ENCODE measurements at regions not wholly inside any gene's neighbourhood (a gene's known extent, or its start where the extent isn't known, plus 50 kb on each side); places are given as distances from the start of the nearest gene placed in this dataset.

DNA sequence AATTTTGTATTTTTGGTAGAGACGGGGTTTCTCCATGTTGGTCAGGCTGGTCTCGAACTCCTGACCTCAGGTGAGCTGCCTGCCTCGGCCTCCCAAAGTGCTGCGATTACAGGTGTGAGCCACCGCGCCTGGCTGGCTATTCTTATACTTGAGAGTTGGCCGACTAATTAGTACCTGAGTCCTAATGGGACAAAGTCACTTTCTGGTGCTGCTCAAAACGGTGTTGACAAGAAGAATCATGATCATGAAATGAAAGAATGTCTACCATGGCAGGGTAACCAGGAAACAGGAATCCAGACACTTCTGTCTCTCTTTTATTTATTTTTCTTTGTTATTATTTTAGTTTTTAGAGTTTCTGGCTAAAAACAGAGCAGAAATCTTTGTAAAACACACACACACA, 54.7 kb upstream of the RAB6D start:
- BruUV-seq (replicated peaks), result no TSS peak
- no peaks in the 10 kb centered on the region for H4K20me1 ChIP-seq (ENCODE audit: low read length)
- no peak overlapping the region for H3K4me3 ChIP-seq (ENCODE audit: low read length)
- no peak overlapping the region for H3K4me2 ChIP-seq (ENCODE audit: low read length)
- H3K27me3 ChIP-seq (ENCODE audit: low read length), result peaks cover 73% of the 10 kb centered on the region
- ChIA-PET CTCF (no interaction called here), POLR2A (ENCODE audit: unreplicated experiment) (no interaction called here)
- no peak overlapping the region for H3K9ac ChIP-seq (ENCODE audit: low read length)
- no peaks in the 10 kb centered on the region for H3K9me3 ChIP-seq (ENCODE audit: low read length)
- ATAC-seq (no peak), DNase-seq (no peak)
- H3K79me2 ChIP-seq (ENCODE audit: low read length), result no peaks in the 10 kb centered on the region
- intact Hi-C loops (cut with micrococcal nuclease), result loop anchor here (10.0 kb wide), 1 partner anchor 126 kb away; no protein-coding TSS in a partner anchor
- H3K36me3 ChIP-seq (ENCODE audit: low read depth, low read length), result no peaks in the 10 kb centered on the region
- H2AFZ ChIP-seq (ENCODE audit: low read length), result no peak overlapping the region
- H3K4me1 ChIP-seq (ENCODE audit: insufficient read depth, low read length), result no peaks in the 10 kb centered on the region
- H3K9me2 ChIP-seq (replicated peaks; ENCODE audit: low read length), result no peaks in the 10 kb centered on the region
- no peaks in the 10 kb centered on the region for H3F3A ChIP-seq (ENCODE audit: low read length, unreplicated experiment)
- no peak overlapping the region for H3K27ac ChIP-seq (ENCODE audit: low read length)
- TF ChIP-seq EZH2phosphoT487 (IDR thresholded peaks at IDR 0.05; ENCODE audit: borderline replicate concordance, low read length), result no peak
- TF ChIP-seq CTCF (conservative IDR thresholded peaks at IDR 0.05; ENCODE audit: low read depth, low read length), result no peak
- no peak for TF ChIP-seq EZH2 (IDR thresholded peaks at IDR 0.05; ENCODE audit: low read length, unreplicated experiment)

DNA sequence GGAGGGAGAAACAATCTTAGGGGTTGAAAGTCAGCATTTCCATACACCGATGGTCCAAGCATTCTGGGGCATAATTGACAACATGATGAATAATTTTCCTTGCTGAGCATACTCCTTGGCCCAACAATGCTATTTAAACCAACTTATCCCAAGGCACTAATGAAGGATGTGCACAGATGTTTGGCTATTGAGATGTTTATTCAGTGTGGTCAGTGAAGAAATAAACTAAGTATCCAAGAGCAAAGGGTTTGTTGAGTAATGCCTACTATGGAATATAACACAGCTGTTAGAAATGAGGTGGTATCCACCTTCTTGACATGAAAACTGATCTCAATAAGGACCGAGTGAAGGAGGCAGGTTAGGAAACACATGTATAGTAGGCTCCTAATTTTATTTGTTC, 53.9 kb upstream of the RAB6D start:
- no TSS peak for BruUV-seq (replicated peaks)
- H3K79me2 ChIP-seq (ENCODE audit: low read length), result no peaks in the 10 kb centered on the region
- no peaks in the 10 kb centered on the region for H3K9me2 ChIP-seq (replicated peaks; ENCODE audit: low read length)
- no peaks in the 10 kb centered on the region for H3K36me3 ChIP-seq (ENCODE audit: low read depth, low read length)
- H2AFZ ChIP-seq (ENCODE audit: low read length), result no peak overlapping the region
- ATAC-seq (no peak), DNase-seq (no peak)
- no peak overlapping the region for H3K4me2 ChIP-seq (ENCODE audit: low read length)
- ChIA-PET POLR2A (ENCODE audit: unreplicated experiment) (no interaction called here), CTCF (no interaction called here)
- TF ChIP-seq EZH2phosphoT487 (IDR thresholded peaks at IDR 0.05; ENCODE audit: borderline replicate concordance, low read length), result no peak
- TF ChIP-seq CTCF (conservative IDR thresholded peaks at IDR 0.05; ENCODE audit: low read depth, low read length), result no peak
- TF ChIP-seq EZH2 (IDR thresholded peaks at IDR 0.05; ENCODE audit: low read length, unreplicated experiment), result no peak
- no peak overlapping the region for H3K4me3 ChIP-seq (ENCODE audit: low read length)
- no peak overlapping the region for H3K9ac ChIP-seq (ENCODE audit: low read length)
- no peaks in the 10 kb centered on the region for H3K4me1 ChIP-seq (ENCODE audit: insufficient read depth, low read length)
- intact Hi-C loops (cut with micrococcal nuclease), result loop anchor here (10.0 kb wide), 1 partner anchor 127 kb away; no protein-coding TSS in a partner anchor
- no peak overlapping the region for H3K27ac ChIP-seq (ENCODE audit: low read length)
- H3K9me3 ChIP-seq (ENCODE audit: low read length), result no peaks in the 10 kb centered on the region
- no peaks in the 10 kb centered on the region for H4K20me1 ChIP-seq (ENCODE audit: low read length)
- no peaks in the 10 kb centered on the region for H3F3A ChIP-seq (ENCODE audit: low read length, unreplicated experiment)
- peaks cover 67% of the 10 kb centered on the region for H3K27me3 ChIP-seq (ENCODE audit: low read length)

DNA sequence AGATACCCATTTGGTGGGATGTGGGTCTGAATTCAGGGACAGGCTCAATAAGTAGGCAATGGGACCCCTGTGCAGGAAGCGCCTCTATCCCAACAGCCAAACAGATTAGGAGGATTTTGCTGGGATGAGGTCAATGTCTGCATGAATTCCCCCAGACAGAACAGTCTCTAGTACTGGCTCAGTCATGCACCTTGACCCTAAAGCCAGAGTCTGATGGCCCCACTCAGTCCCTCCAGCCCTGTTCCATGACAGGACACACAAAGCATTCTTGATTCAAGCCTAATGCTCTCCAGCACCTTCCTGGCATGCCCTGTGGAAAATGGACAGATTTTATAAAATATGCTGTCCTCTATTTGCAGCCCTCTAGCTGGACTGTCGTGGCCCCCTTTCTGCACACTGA, 49.8 kb upstream of the RAB6D start:
- ChIA-PET CTCF (interaction anchor here (0.6 to 1.3 kb wide), 2 partner anchors 79 to 259 kb away, joined by 7 to 8 read pairs; no protein-coding TSS in a partner anchor), POLR2A (ENCODE audit: unreplicated experiment) (no interaction called here)
- H3K36me3 ChIP-seq (ENCODE audit: low read depth, low read length), result no peaks in the 10 kb centered on the region
- H3K27me3 ChIP-seq (ENCODE audit: low read length), result peaks cover 63% of the 10 kb centered on the region
- no peaks in the 10 kb centered on the region for H3K4me1 ChIP-seq (ENCODE audit: insufficient read depth, low read length)
- no TSS peak for BruUV-seq (replicated peaks)
- no peaks in the 10 kb centered on the region for H3F3A ChIP-seq (ENCODE audit: low read length, unreplicated experiment)
- no peaks in the 10 kb centered on the region for H3K79me2 ChIP-seq (ENCODE audit: low read length)
- no peaks in the 10 kb centered on the region for H4K20me1 ChIP-seq (ENCODE audit: low read length)
- intact Hi-C loops (cut with micrococcal nuclease), result loop anchor here (1.0 to 10.0 kb wide), 4 partner anchors 131 to 733 kb away; no protein-coding TSS in a partner anchor
- no peaks in the 10 kb centered on the region for H3K9me2 ChIP-seq (replicated peaks; ENCODE audit: low read length)
- no peaks in the 10 kb centered on the region for H3K9me3 ChIP-seq (ENCODE audit: low read length)
- H2AFZ ChIP-seq (ENCODE audit: low read length), result no peak overlapping the region
- DNase-seq, result no peak
- H3K4me3 ChIP-seq (ENCODE audit: low read length), result no peak overlapping the region
- no peak overlapping the region for H3K27ac ChIP-seq (ENCODE audit: low read length)
- H3K9ac ChIP-seq (ENCODE audit: low read length), result no peak overlapping the region
- ATAC-seq, result no peak
- TF ChIP-seq CTCF (conservative IDR thresholded peaks at IDR 0.05; ENCODE audit: low read depth, low read length) (no peak), EZH2 (IDR thresholded peaks at IDR 0.05; ENCODE audit: low read length, unreplicated experiment) (no peak), EZH2phosphoT487 (IDR thresholded peaks at IDR 0.05; ENCODE audit: borderline replicate concordance, low read length) (no peak)
- H3K4me2 ChIP-seq (ENCODE audit: low read length), result no peak overlapping the region
